GM20000 (cell line): ENCODE measurements at regions not wholly inside any gene's neighbourhood (a gene's known extent, or its start where the extent isn't known, plus 50 kb on each side); places are given as distances from the start of the nearest gene placed in this dataset.
A peak's percentile ranks its signal among the peaks of the same experiment; 100 is the strongest.

ENCODE experiments used
- DNase-seq: peaks from one replicate; pipeline ENCODE4 v3.0.0; 2012; ENCODE audit warnings: low spot score
- TF ChIP-seq, protein P1 (sequence below): IDR thresholded peaks from 2 replicates; pipeline ENCODE4 v1.5.1; 2012; ENCODE audit warnings: mild to moderate bottlenecking, control low read depth; ENCODE audit errors: extremely low read depth, missing control alignments

DNA sequence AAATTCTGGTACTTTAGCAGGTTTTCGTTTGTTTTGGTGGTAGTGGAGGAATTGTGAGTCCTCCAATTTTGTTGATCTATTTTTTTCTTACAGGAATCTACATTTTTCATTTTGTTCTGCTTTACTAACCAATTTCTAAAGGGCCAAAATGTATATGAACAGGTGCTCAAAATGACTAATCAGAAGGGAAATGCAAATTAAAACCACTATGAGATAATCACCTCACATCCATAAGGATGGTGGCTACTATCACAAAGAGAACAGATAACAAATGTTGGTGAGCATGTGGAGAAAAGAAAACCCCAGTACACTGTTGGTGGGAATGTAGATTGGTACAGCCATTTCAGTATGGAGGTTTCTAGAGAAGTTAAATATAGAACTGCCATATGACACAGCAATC lies 134.2 kb downstream of the LMO4 start:
- TF ChIP-seq, protein P1, sequence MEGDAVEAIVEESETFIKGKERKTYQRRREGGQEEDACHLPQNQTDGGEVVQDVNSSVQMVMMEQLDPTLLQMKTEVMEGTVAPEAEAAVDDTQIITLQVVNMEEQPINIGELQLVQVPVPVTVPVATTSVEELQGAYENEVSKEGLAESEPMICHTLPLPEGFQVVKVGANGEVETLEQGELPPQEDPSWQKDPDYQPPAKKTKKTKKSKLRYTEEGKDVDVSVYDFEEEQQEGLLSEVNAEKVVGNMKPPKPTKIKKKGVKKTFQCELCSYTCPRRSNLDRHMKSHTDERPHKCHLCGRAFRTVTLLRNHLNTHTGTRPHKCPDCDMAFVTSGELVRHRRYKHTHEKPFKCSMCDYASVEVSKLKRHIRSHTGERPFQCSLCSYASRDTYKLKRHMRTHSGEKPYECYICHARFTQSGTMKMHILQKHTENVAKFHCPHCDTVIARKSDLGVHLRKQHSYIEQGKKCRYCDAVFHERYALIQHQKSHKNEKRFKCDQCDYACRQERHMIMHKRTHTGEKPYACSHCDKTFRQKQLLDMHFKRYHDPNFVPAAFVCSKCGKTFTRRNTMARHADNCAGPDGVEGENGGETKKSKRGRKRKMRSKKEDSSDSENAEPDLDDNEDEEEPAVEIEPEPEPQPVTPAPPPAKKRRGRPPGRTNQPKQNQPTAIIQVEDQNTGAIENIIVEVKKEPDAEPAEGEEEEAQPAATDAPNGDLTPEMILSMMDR, result no peak
- no peak for DNase-seq

DNA sequence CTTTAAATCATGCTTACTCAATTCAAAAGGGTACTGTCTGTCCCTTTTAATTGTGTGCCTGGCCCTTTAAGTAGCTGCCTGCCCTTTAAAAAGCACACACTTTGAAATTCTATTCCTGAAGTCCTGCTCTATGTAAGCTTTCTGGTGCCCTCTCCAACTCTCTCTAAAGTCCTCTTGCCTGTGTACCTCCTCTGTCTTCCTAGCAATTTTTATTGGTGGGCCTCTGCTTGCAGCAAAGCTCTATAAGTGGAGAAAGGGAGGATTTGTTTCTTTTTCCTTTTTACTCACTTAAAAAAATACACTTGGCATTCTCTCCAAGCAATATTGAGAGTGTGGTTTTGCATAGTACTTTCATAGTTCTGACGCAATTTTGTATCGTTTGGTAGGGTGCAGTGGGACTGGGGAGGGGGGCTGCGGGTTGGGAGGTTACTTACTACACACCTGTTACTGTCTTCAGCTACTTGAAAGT lies 135.4 kb downstream of the LMO4 start:
- peak; percentile 5 for DNase-seq

GRCh38 chr1:87466621-87467020 lies 137.9 kb downstream of the LMO4 start:
- no peak for DNase-seq

More for the DNA sequence above, 135.4 kb downstream of the LMO4 start:
- TF ChIP-seq, protein P1, result no peak

GRCh38 chr1:87472716-87473115 lies 144.0 kb downstream of the LMO4 start:
- TF ChIP-seq, protein P1, result no peak

More at GRCh38 chr1:87466621-87467020, 137.9 kb downstream of the LMO4 start:
- TF ChIP-seq, protein P1, result no peak

DNA sequence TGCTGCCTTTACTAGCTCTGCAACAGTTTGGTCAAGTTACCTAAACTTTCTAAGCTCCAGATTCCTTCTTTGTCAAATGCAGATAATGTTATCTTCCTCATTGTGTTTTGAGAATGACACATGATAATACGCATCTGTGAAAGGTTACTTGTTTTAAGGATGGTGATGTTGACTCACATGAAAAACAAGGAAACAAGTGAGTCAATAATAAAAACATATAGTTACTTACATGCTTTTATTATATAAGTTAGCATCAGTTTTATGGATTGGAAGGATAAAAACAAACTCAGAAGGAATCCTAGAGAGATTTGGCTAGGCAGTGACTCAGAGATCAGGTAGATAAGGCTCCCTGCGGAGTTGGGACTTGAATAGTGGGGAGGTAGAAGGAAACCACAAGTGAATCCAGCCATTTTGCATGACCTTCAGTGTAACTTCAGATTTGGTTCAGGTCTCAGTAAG lies 144.6 kb downstream of the LMO4 start:
- TF ChIP-seq, protein P1, result no peak
- DNase-seq, result no peak

More at GRCh38 chr1:87472716-87473115, 144.0 kb downstream of the LMO4 start:
- no peak for DNase-seq

DNA sequence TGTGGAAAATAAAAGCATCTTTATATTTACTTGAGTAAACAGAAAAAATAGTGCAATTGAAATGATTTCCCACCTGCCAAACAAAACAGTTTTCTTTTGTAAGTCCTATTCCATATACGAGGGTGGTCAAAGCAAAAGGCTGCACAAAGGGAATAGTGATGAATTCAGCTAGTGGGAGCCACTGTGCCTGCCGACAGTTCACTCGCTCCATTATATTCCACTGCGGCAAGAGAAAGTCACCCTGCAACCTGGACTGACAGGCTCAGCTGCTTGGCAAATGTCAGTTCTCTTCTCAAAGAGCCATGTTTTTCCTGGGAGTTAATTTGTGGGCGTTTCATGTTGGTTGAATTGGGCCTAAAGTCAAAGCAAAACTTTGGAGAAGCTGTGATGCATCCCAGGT lies 145.4 kb downstream of the LMO4 start:
- TF ChIP-seq, protein P1, result no peak
- DNase-seq, result no peak

DNA sequence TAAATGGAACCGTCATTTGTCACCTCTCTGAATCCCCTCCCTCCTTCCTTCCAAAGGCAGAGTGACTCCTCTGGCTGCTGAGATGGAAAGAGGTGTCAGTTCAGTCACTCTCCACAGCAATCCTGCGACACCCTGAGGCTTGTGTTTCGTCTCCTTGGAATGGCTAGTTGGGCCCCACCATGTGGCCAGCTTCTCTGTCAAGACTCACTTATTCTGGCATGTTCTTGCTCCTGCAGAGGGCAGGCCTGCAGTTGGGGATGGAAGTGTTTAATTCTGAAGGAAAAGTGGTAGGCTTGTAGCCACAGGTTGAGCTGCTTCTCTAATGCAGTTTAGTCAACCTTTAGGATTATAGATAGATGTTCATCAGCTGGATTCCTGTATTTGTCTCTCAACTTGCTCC lies 149.6 kb downstream of the LMO4 start:
- no peak for DNase-seq

More for the DNA sequence above, 149.6 kb downstream of the LMO4 start:
- TF ChIP-seq, protein P1, result no peak
